Upper lobe of left lung (tissue), 4 donors: ENCODE measurements at regions not wholly inside any gene's neighbourhood (a gene's known extent, or its start where the extent isn't known, plus 50 kb on each side); places are given as distances from the start of the nearest gene placed in this dataset.

Experiments used
- EP300 ChIP-seq, 4 donors: sonication (generic); formaldehyde crosslinking; IDR thresholded peaks; one replicate each; pipeline ENCODE4 v1.5.1; 2017; ENCODE audit warnings: antibody characterized with exemption in 4 of 4, control low read depth in 2 of 4
- POLR2A ChIP-seq, 4 donors: fragments of 450-650 bp; IDR thresholded peaks; one replicate each; pipeline ENCODE4 v1.5.1; 2016 to 2017; ENCODE audit warnings: antibody characterized with exemption in 4 of 4, mild to moderate bottlenecking in 2 of 4
- POLR2AphosphoS5 ChIP-seq, 2 donors: sonication (generic); formaldehyde crosslinking; IDR thresholded peaks; one replicate each; pipeline ENCODE4 v1.5.1; 2017; ENCODE audit warnings: antibody characterized with exemption in 2 of 2
- TF ChIP-seq, protein P1 (sequence below), 6 experiments: fragments of 450-650 bp in 4 of 6; fragments of 200-600 bp in 2 of 6; sonication (generic) in 2 of 6; IDR thresholded peaks; one replicate each; pipeline ENCODE4 v1.5.1; 2016 to 2019; ENCODE audit warnings: antibody characterized with exemption in 6 of 6

DNA sequence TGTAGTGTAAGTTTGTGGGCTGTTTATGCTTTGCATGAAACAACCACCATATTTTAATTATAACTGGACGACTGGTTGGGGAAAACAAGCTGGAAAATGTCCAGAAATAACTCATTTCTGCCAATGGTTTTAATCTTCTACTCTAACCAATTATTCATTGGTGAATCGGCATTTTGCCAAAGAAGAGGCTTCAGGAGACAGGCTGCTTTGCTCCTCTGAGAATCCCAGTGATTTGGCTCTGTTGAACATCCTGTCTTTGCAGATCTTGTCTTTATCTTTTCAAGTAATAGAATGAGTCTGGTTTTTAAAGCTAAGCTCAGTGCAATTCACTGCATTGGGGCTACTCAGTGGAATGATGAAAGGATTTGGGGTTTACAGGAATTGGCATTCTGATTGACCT is 109.6 kb downstream of the APOB start:
- TF ChIP-seq POLR2AphosphoS5 (IDR thresholded peaks at IDR 0.05) (no peak), EP300 (IDR thresholded peaks at IDR 0.05) (no peak), POLR2A (IDR thresholded peaks at IDR 0.05) (no peak)
- TF ChIP-seq, protein P1, sequence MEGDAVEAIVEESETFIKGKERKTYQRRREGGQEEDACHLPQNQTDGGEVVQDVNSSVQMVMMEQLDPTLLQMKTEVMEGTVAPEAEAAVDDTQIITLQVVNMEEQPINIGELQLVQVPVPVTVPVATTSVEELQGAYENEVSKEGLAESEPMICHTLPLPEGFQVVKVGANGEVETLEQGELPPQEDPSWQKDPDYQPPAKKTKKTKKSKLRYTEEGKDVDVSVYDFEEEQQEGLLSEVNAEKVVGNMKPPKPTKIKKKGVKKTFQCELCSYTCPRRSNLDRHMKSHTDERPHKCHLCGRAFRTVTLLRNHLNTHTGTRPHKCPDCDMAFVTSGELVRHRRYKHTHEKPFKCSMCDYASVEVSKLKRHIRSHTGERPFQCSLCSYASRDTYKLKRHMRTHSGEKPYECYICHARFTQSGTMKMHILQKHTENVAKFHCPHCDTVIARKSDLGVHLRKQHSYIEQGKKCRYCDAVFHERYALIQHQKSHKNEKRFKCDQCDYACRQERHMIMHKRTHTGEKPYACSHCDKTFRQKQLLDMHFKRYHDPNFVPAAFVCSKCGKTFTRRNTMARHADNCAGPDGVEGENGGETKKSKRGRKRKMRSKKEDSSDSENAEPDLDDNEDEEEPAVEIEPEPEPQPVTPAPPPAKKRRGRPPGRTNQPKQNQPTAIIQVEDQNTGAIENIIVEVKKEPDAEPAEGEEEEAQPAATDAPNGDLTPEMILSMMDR (IDR thresholded peaks at IDR 0.05), result no peak
